MM.1S (cell line): ENCODE measurements at regions not wholly inside any gene's neighbourhood (a gene's known extent, or its start where the extent isn't known, plus 50 kb on each side); places are given as distances from the start of the nearest gene placed in this dataset.

Source experiments
- DNase-seq: peaks from one replicate; pipeline ENCODE4 v3.0.0-alpha.2; 2015
- H2AFZ ChIP-seq: fragments of 300-600 bp; sonication (generic); 2 replicates; pipeline ENCODE4 v1.6.0; 2016; ENCODE audit warnings: antibody characterized with exemption, low read length
- H3F3A ChIP-seq: fragments of 300-600 bp; sonication (generic); 2 replicates; pipeline ENCODE4 v1.6.1; 2016; ENCODE audit warnings: mild to moderate bottlenecking, antibody characterized with exemption, low read length, moderate library complexity, mixed read lengths; ENCODE audit not compliant: insufficient read depth
- H3K27ac ChIP-seq: fragments of 300-600 bp; sonication (generic); 2 replicates; pipeline ENCODE4 v1.5.1; 2016; ENCODE audit warnings: mild to moderate bottlenecking, low read length
- H3K27me3 ChIP-seq: fragments of 300-600 bp; sonication (generic); replicated peaks from 2 replicates; pipeline ENCODE4 v1.6.0; 2016; ENCODE audit warnings: low read length; ENCODE audit not compliant: insufficient read depth
- H3K36me3 ChIP-seq: fragments of 300-600 bp; sonication (generic); replicated peaks from 2 replicates; pipeline ENCODE4 v1.6.1; 2016; ENCODE audit warnings: mild to moderate bottlenecking, low read length, mixed read lengths; ENCODE audit not compliant: insufficient read depth
- H3K4me1 ChIP-seq: fragments of 300-600 bp; sonication (generic); 2 replicates; pipeline ENCODE4 v1.6.1; 2016; ENCODE audit warnings: low read length, mixed read lengths
- H3K4me2 ChIP-seq: fragments of 300-600 bp; sonication (generic); 2 replicates; pipeline ENCODE4 v1.6.0; 2016; ENCODE audit warnings: low read depth, low read length
- H3K4me3 ChIP-seq: fragments of 300-600 bp; sonication (generic); 2 replicates; pipeline ENCODE4 v1.5.1; 2016; ENCODE audit warnings: low read length, mixed read lengths
- H3K79me2 ChIP-seq: fragments of 300-600 bp; sonication (generic); 2 replicates; pipeline ENCODE4 v1.6.1; 2016; ENCODE audit warnings: mixed run types, low read length, mixed read lengths
- H3K9ac ChIP-seq: fragments of 300-600 bp; sonication (generic); 2 replicates; pipeline ENCODE4 v1.6.1; 2016; ENCODE audit warnings: low read length, mixed read lengths
- H3K9me2 ChIP-seq: fragments of 300-600 bp; sonication (generic); replicated peaks from 2 replicates; pipeline ENCODE4 v1.6.1; 2016; ENCODE audit warnings: mild to moderate bottlenecking, low read length, mixed read lengths; ENCODE audit not compliant: insufficient read depth
- H3K9me3 ChIP-seq: fragments of 300-600 bp; sonication (generic); replicated peaks from 2 replicates; pipeline ENCODE4 v1.6.1; 2016; ENCODE audit warnings: mild to moderate bottlenecking, low read length, mixed read lengths; ENCODE audit not compliant: insufficient read depth
- H4K20me1 ChIP-seq: fragments of 300-600 bp; sonication (generic); 2 replicates; pipeline ENCODE4 v1.6.1; 2016; ENCODE audit warnings: mild to moderate bottlenecking, low read length, moderate library complexity, mixed read lengths; ENCODE audit not compliant: insufficient read depth
- EZH2 ChIP-seq: fragments of 300-600 bp; sonication (generic); optimal IDR thresholded peaks from 2 replicates; pipeline ENCODE3; 2017; ENCODE audit warnings: low read depth, mild to moderate bottlenecking, antibody characterized with exemption, low read length, mixed read lengths
- EZH2phosphoT487 ChIP-seq: fragments of 300-600 bp; sonication (generic); IDR thresholded peaks from 2 replicates; pipeline ENCODE4 v1.6.1; 2018; ENCODE audit warnings: antibody characterized with exemption, low read length
- TF ChIP-seq, protein P1 (sequence below): fragments of 300-600 bp; sonication (generic); IDR thresholded peaks from 2 replicates; pipeline ENCODE4 v1.5.1; 2016; ENCODE audit warnings: antibody characterized with exemption, low read length, mixed read lengths

DNA sequence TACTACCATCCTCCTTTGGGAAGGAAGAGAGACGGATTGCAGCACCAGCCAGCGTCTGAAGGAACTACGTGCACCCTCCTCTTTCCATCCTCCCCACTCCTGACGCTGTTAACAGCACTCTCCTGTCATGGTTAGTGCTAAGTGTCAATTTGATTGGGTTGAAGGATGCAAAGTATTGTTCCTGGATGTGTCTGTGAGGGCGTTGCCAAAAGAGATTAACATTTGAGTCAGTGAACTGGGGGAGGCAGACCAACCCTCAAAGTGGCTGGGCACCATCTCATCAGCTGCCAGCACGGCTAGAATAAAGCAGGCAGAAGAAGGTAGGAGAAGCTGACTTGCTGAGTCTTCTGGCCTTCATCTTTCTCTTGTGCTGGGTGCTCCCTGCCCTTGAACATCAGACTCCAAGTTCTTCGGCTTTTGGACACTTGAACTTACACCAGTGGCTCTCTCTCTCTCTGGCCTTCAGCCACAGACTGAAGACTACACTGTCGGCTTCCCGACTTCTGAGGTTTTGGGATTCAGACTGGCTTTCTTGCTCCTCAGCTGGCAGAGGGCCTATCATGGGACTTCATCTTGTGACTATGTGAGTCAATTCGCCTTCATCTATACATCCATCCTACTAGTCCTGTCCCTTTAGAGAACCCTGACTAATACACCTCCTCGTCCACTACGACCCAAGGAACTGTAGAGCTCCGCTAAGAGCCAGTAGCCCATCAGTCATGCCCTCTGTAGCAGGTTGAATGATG lies 128.2 kb upstream of the HES1 start:
- H3K9ac ChIP-seq: no peak overlapping the region
- no peak overlapping the region for H3K4me3 ChIP-seq
- H3F3A ChIP-seq: no peaks in the 10 kb centered on the region
- H3K4me2 ChIP-seq: no peak overlapping the region
- H3K27ac ChIP-seq: no peak overlapping the region
- TF ChIP-seq, protein P1, sequence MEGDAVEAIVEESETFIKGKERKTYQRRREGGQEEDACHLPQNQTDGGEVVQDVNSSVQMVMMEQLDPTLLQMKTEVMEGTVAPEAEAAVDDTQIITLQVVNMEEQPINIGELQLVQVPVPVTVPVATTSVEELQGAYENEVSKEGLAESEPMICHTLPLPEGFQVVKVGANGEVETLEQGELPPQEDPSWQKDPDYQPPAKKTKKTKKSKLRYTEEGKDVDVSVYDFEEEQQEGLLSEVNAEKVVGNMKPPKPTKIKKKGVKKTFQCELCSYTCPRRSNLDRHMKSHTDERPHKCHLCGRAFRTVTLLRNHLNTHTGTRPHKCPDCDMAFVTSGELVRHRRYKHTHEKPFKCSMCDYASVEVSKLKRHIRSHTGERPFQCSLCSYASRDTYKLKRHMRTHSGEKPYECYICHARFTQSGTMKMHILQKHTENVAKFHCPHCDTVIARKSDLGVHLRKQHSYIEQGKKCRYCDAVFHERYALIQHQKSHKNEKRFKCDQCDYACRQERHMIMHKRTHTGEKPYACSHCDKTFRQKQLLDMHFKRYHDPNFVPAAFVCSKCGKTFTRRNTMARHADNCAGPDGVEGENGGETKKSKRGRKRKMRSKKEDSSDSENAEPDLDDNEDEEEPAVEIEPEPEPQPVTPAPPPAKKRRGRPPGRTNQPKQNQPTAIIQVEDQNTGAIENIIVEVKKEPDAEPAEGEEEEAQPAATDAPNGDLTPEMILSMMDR: no peak
- no peaks in the 10 kb centered on the region for H3K9me3 ChIP-seq
- H4K20me1 ChIP-seq: no peaks in the 10 kb centered on the region
- H3K4me1 ChIP-seq: peaks cover 17% of the 10 kb centered on the region
- H3K36me3 ChIP-seq: no peaks in the 10 kb centered on the region
- H3K9me2 ChIP-seq: no peaks in the 10 kb centered on the region
- no peak overlapping the region for H2AFZ ChIP-seq
- DNase-seq: no peak
- H3K27me3 ChIP-seq: no peaks in the 10 kb centered on the region
- H3K79me2 ChIP-seq: no peaks in the 10 kb centered on the region

DNA sequence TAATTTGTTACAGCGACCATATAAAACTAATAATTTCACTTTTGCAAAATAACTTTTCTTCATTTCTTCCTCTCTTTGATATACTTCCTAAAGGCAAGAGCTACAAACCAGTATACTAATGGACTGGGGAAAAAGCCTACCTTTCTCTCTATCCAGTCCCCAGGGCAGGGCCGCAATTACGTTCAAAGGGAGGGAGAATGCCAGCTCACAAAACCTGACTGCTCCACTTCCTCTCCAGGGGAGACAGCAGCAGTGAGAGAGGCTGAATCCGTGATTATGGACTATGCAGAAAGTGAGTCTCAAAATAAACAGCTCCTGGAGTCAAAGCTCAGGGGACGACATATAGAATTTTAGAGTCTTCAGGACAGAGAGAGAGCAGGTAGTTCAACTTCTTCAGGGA lies 126.9 kb upstream of the HES1 start:
- Histone ChIP-seq H3K27me3 (no peaks in the 10 kb centered on the region), H3K4me2 (no peak overlapping the region), H3K36me3 (no peaks in the 10 kb centered on the region), H4K20me1 (no peaks in the 10 kb centered on the region), H3K27ac (no peak overlapping the region), H3K79me2 (no peaks in the 10 kb centered on the region), H3F3A (no peaks in the 10 kb centered on the region), H3K9ac (no peak overlapping the region), H2AFZ (no peak overlapping the region), H3K4me1 (peaks cover 14% of the 10 kb centered on the region), H3K4me3 (no peak overlapping the region), H3K9me2 (no peaks in the 10 kb centered on the region), H3K9me3 (no peaks in the 10 kb centered on the region)
- DNase-seq: no peak
- no peak for TF ChIP-seq EZH2
- TF ChIP-seq EZH2phosphoT487: no peak
- TF ChIP-seq, protein P1: no peak

DNA sequence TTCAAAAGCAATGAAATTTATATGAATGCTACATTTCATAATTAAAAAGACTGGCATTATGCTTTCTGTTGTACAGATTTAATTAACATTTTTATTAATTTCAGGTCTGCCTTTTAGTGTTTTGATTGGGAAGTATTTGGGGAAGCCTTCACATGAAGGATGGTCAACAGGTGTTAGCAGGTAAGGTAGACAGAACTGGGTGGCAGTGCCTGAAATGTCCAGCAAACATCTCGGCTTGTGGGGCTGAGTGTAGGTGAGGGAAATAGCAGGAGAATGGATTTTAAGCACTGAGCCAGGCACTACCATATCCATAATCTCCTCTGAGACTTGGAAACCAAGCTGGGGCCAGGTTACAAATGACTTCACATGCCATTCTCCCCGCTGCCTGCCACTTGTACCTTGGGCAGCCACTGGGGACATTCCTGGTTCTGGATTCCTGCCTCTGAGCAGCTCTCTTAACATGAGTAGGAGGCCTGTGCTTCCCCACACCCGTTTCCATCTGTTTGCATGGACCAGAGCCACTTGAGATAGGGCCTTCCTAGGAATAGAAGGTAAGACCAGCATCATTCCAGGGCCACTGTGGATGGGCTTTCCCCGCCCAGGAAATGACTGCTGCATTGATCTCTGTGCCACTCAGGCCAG lies 125.9 kb upstream of the HES1 start:
- no peak overlapping the region for H3K4me2 ChIP-seq

More for the DNA sequence above, 125.9 kb upstream of the HES1 start:
- Histone ChIP-seq H3K27ac (no peak overlapping the region), H3F3A (no peaks in the 10 kb centered on the region), H3K27me3 (no peaks in the 10 kb centered on the region), H3K79me2 (no peaks in the 10 kb centered on the region), H3K36me3 (no peaks in the 10 kb centered on the region), H2AFZ (no peak overlapping the region), H3K9ac (no peak overlapping the region), H3K4me3 (no peak overlapping the region), H4K20me1 (no peaks in the 10 kb centered on the region), H3K9me3 (no peaks in the 10 kb centered on the region), H3K9me2 (no peaks in the 10 kb centered on the region), H3K4me1 (peaks cover 9% of the 10 kb centered on the region)
- DNase-seq: no peak
- TF ChIP-seq EZH2: no peak
- TF ChIP-seq EZH2phosphoT487: no peak
- TF ChIP-seq, protein P1: no peak
